ENCODE measurements at regions not wholly inside any gene's neighbourhood (a gene's known extent, or its start where the extent isn't known, plus 50 kb on each side); places are given as distances from the start of the nearest gene placed in this dataset.

GRCh38 chr3:190790185-190790584 is 72.3 kb downstream of the GMNC start:
- DNase-seq (ENCODE audit: insufficient read length, low spot score) (no peak), FAIRE-seq (no peak)

- DNase-seq (ENCODE audit: insufficient read length, low spot score) (no peak), FAIRE-seq (no peak)
Measured at GRCh38 chr3:190786898-190787297, 75.6 kb downstream of the GMNC start.

- FAIRE-seq (no peak), DNase-seq (ENCODE audit: insufficient read length, low spot score) (no peak)
Measured at GRCh38 chr3:190785047-190785446, 77.4 kb downstream of the GMNC start.

- FAIRE-seq (no peak), DNase-seq (ENCODE audit: insufficient read length, low spot score) (no peak)
Measured at GRCh38 chr3:190780524-190780923, 82.0 kb downstream of the GMNC start.

- FAIRE-seq (no peak), DNase-seq (ENCODE audit: insufficient read length, low spot score) (no peak)
Measured at GRCh38 chr3:190774633-190775032, 87.9 kb downstream of the GMNC start.

- FAIRE-seq = no peak
- DNase-seq (ENCODE audit: insufficient read length, low spot score) = no peak
Measured at GRCh38 chr3:190773948-190774347, 88.5 kb downstream of the GMNC start.

GRCh38 chr3:190772831-190773230 is 89.7 kb downstream of the GMNC start:
- no peak for FAIRE-seq

GRCh38 chr3:190768891-190769290 is 93.6 kb downstream of the GMNC start:
- no peak for DNase-seq (ENCODE audit: insufficient read length, low spot score)
- FAIRE-seq = no peak

More at GRCh38 chr3:190772831-190773230, 89.7 kb downstream of the GMNC start:
- DNase-seq (ENCODE audit: insufficient read length, low spot score) = no peak

GRCh38 chr3:190767851-190768250 is 94.6 kb downstream of the GMNC start:
- FAIRE-seq = no peak
- DNase-seq (ENCODE audit: insufficient read length, low spot score) = no peak

- no peak for FAIRE-seq
- no peak for DNase-seq (ENCODE audit: insufficient read length, low spot score)
Measured at GRCh38 chr3:190764231-190765134, 98.0 kb downstream of the GMNC start.

- DNase-seq (ENCODE audit: insufficient read length, low spot score) = no peak
- FAIRE-seq = no peak
Measured at GRCh38 chr3:190762801-190763200, 99.7 kb downstream of the GMNC start.

GRCh38 chr3:190747571-190747970 is 114.9 kb downstream of the GMNC start:
- DNase-seq (ENCODE audit: insufficient read length, low spot score) = no peak
- FAIRE-seq = no peak

- FAIRE-seq (no peak), DNase-seq (ENCODE audit: insufficient read length, low spot score) (no peak)
Measured at GRCh38 chr3:190746986-190747385, 115.5 kb downstream of the GMNC start.

- no peak for FAIRE-seq
- no peak for DNase-seq (ENCODE audit: insufficient read length, low spot score)
Measured at GRCh38 chr3:190746531-190746930, 116.0 kb downstream of the GMNC start.

- no peak for FAIRE-seq
Measured at GRCh38 chr3:190741788-190742187, 120.7 kb downstream of the GMNC start.

GRCh38 chr3:190739641-190740185 is 122.8 kb downstream of the GMNC start:
- no peak for DNase-seq (ENCODE audit: insufficient read length, low spot score)
- no peak for FAIRE-seq

More at GRCh38 chr3:190741788-190742187, 120.7 kb downstream of the GMNC start:
- no peak for DNase-seq (ENCODE audit: insufficient read length, low spot score)

GRCh38 chr3:190738636-190739155 is 123.8 kb downstream of the GMNC start:
- DNase-seq (ENCODE audit: insufficient read length, low spot score) = no peak
- FAIRE-seq = no peak

- FAIRE-seq (no peak), DNase-seq (ENCODE audit: insufficient read length, low spot score) (no peak)
Measured at GRCh38 chr3:190737446-190737845, 125.0 kb downstream of the GMNC start.

GRCh38 chr3:190734490-190734889 is 128.0 kb downstream of the GMNC start:
- DNase-seq (ENCODE audit: insufficient read length, low spot score) (no peak), FAIRE-seq (no peak)

- no peak for FAIRE-seq
- no peak for DNase-seq (ENCODE audit: insufficient read length, low spot score)
Measured at GRCh38 chr3:190733591-190734146, 128.8 kb downstream of the GMNC start.

GRCh38 chr3:190731596-190731995 is 130.9 kb downstream of the GMNC start:
- DNase-seq (ENCODE audit: insufficient read length, low spot score) = no peak
- FAIRE-seq = no peak
